Progenitor cell of endocrine pancreas (in vitro differentiated cells): ENCODE measurements at regions not wholly inside any gene's neighbourhood (a gene's known extent, or its start where the extent isn't known, plus 50 kb on each side); places are given as distances from the start of the nearest gene placed in this dataset.

Source experiments
- DNase-seq: peaks from one replicate; pipeline ENCODE4 v3.0.0; 2021; ENCODE audit warnings: low spot score; ENCODE audit not compliant: unreplicated experiment
- H3K27ac Mint-ChIP-seq: 2 replicates; pipeline ENCODE4 v1.8.0; 2021; ENCODE audit warnings: mild to moderate bottlenecking, moderate library complexity, mixed read lengths
- H3K27me3 Mint-ChIP-seq: 2 replicates; pipeline ENCODE4 v1.8.0; 2021; ENCODE audit warnings: mixed read lengths
- H3K36me3 Mint-ChIP-seq: 2 replicates; pipeline ENCODE4 v1.8.0; 2022; ENCODE audit warnings: mixed read lengths; ENCODE audit not compliant: insufficient read depth
- H3K4me1 Mint-ChIP-seq: 2 replicates; pipeline ENCODE4 v1.8.0; 2021; ENCODE audit warnings: low read depth, mixed read lengths
- H3K4me3 Mint-ChIP-seq: 2 replicates; pipeline ENCODE4 v1.8.0; 2021; ENCODE audit warnings: low read depth, mild to moderate bottlenecking, moderate library complexity, mixed read lengths
- H3K9me3 Mint-ChIP-seq: 2 replicates; pipeline ENCODE4 v1.8.0; 2021; ENCODE audit warnings: low read depth, mixed read lengths
- TF ChIP-seq, protein P1 (sequence below): fragments of 200-600 bp; sonication (generic); IDR thresholded peaks from one replicate; pipeline ENCODE4 v1.5.0; 2021; ENCODE audit warnings: antibody characterized with exemption, mild to moderate bottlenecking; ENCODE audit not compliant: unreplicated experiment

DNA sequence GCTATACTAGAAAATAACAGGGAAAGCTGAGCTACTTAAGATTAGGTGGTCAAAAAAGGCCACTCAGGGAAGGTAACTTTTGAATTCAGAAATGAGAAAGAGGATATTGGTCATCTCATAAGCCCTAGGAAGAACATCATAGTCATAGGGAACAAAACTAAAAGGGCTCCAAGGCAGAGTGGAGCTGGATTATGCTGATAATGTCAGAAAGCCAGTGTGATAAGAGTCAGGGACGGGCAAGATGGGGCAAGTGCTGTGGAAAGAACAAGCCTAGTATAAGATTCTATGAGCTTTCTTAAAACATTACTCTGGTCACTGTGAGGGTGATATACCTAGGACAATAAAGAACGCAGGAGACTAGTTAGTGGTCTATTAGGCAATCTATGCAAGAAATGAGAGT is 106.6 kb downstream of the DUSP10 start:
- H3K4me1 Mint-ChIP-seq: peaks cover 2% of the 10 kb centered on the region
- H3K9me3 Mint-ChIP-seq: no peaks in the 10 kb centered on the region
- H3K36me3 Mint-ChIP-seq: no peaks in the 10 kb centered on the region
- H3K27ac Mint-ChIP-seq: no peak overlapping the region
- no peaks in the 10 kb centered on the region for H3K27me3 Mint-ChIP-seq
- no peak overlapping the region for H3K4me3 Mint-ChIP-seq
- DNase-seq: no peak
- TF ChIP-seq, protein P1, sequence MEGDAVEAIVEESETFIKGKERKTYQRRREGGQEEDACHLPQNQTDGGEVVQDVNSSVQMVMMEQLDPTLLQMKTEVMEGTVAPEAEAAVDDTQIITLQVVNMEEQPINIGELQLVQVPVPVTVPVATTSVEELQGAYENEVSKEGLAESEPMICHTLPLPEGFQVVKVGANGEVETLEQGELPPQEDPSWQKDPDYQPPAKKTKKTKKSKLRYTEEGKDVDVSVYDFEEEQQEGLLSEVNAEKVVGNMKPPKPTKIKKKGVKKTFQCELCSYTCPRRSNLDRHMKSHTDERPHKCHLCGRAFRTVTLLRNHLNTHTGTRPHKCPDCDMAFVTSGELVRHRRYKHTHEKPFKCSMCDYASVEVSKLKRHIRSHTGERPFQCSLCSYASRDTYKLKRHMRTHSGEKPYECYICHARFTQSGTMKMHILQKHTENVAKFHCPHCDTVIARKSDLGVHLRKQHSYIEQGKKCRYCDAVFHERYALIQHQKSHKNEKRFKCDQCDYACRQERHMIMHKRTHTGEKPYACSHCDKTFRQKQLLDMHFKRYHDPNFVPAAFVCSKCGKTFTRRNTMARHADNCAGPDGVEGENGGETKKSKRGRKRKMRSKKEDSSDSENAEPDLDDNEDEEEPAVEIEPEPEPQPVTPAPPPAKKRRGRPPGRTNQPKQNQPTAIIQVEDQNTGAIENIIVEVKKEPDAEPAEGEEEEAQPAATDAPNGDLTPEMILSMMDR: no peak

DNA sequence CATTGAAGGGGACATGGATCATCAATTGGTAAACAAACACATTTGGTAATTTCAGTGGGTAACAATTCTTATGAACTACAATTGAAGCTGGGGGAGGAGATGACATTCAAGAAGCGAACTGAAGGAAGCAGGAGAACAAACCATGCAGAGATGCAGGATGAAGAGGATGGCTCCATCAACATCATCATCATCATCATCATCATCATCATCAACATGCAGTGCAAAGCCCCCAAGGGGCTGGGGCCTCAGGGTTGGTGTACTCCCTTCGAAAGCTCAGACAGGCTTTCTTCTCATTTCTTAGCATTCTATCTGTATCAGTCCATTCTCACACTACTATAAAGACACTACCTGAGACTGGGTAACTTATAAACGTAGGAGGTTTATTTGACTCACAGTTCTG is 105.8 kb downstream of the DUSP10 start:
- DNase-seq: no peak
- Mint-ChIP-seq H3K27ac (no peak overlapping the region), H3K4me3 (no peak overlapping the region), H3K9me3 (no peaks in the 10 kb centered on the region), H3K36me3 (no peaks in the 10 kb centered on the region), H3K27me3 (no peaks in the 10 kb centered on the region), H3K4me1 (peaks cover 2% of the 10 kb centered on the region)
- TF ChIP-seq, protein P1: no peak

DNA sequence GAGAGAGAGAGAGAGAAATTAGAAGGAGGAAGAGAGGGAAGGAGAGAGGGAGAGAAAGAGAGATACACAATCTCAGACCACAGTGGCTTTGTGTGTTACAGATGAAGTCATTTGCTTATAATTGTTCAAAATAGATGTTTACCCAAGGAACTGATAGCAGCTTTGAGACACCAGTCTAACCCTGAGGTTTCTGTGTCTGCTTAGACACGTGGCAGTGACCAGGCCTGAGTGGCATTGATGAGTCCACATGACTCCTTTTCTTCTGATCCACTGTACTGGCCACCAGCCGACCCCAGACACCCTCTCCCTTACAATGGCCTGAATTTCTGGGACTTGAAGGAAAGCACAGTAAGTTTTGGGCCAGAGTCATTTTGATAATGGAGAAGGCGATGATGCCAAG is 104.9 kb downstream of the DUSP10 start:
- Mint-ChIP-seq H3K4me3 (no peak overlapping the region), H3K4me1 (peaks cover 2% of the 10 kb centered on the region), H3K27me3 (no peaks in the 10 kb centered on the region), H3K27ac (no peak overlapping the region), H3K9me3 (no peaks in the 10 kb centered on the region), H3K36me3 (no peaks in the 10 kb centered on the region)
- TF ChIP-seq, protein P1: no peak
- no peak for DNase-seq

DNA sequence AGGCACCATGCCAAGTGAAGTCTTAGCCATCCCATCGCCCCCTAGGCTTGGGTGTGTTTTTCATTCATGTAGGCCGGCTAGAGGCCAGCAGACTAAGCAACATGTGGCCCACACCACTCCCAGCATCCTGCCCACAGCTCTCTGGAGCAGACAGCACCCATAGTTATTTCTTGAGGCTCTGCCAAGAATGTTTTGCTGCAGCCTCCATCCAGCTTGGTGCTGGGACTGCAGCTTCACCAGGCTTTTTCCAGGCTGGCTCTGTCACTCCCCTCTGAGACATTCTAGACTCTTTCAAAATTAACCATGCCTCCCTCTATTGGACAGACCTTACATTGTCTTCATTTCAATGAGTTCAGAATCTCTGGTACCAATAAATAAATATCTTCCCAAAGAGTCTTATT is 104.2 kb downstream of the DUSP10 start:
- Mint-ChIP-seq H3K27me3 (no peaks in the 10 kb centered on the region), H3K4me1 (no peaks in the 10 kb centered on the region), H3K36me3 (no peaks in the 10 kb centered on the region), H3K4me3 (no peak overlapping the region), H3K27ac (no peak overlapping the region), H3K9me3 (no peaks in the 10 kb centered on the region)
- no peak for DNase-seq
- TF ChIP-seq, protein P1: no peak

DNA sequence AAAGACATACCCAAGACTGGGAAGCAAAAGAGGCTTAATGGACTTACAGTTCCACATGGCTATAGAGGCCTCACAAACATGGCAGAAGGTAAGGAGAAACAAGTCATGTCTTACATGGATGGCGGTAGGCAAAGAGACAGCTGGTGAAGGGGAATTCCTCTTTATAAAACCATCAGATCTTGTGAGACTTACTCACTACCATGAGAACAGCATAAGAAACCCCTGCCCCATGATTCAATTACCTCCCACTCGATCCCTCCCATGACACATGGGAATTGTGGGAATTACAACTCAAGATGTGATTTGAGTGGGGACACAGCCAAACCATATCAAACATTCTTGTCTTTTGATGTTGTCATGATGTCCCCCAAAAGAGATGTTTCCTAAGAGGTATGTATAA is 103.3 kb downstream of the DUSP10 start:
- no peaks in the 10 kb centered on the region for H3K4me1 Mint-ChIP-seq
- no peak overlapping the region for H3K27ac Mint-ChIP-seq
- DNase-seq: no peak
- H3K9me3 Mint-ChIP-seq: no peaks in the 10 kb centered on the region
- TF ChIP-seq, protein P1: no peak
- no peak overlapping the region for H3K4me3 Mint-ChIP-seq
- H3K27me3 Mint-ChIP-seq: no peaks in the 10 kb centered on the region
- no peaks in the 10 kb centered on the region for H3K36me3 Mint-ChIP-seq
